ENCODE measurements at regions not wholly inside any gene's neighbourhood (a gene's known extent, or its start where the extent isn't known, plus 50 kb on each side); places are given as distances from the start of the nearest gene placed in this dataset.

DNA sequence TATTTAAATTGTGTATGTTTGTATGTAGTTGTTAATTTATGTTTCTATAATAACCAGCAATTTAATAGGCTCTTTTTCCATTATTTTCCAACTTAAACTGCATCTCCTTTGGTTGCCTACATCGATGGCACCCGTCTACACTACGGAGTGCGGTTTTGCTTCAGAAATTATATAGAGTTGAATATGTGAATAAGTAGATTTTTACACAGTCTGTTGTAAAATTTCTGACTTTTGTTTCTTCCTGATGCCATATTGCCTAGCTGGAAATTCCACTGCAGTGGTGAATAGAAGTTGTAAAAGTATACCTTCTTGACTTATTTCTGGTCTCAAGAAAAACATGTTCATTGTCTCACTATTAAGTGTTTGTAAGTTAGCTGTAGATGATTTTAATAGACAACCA lies 404.1 kb upstream of the EPHA7 start:
- TF ChIP-seq, protein P1, sequence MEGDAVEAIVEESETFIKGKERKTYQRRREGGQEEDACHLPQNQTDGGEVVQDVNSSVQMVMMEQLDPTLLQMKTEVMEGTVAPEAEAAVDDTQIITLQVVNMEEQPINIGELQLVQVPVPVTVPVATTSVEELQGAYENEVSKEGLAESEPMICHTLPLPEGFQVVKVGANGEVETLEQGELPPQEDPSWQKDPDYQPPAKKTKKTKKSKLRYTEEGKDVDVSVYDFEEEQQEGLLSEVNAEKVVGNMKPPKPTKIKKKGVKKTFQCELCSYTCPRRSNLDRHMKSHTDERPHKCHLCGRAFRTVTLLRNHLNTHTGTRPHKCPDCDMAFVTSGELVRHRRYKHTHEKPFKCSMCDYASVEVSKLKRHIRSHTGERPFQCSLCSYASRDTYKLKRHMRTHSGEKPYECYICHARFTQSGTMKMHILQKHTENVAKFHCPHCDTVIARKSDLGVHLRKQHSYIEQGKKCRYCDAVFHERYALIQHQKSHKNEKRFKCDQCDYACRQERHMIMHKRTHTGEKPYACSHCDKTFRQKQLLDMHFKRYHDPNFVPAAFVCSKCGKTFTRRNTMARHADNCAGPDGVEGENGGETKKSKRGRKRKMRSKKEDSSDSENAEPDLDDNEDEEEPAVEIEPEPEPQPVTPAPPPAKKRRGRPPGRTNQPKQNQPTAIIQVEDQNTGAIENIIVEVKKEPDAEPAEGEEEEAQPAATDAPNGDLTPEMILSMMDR (IDR thresholded peaks at IDR 0.05; ENCODE audit: low read length), result no peak
- no peak for TF ChIP-seq EZH2phosphoT487 (IDR thresholded peaks at IDR 0.05; ENCODE audit: low read length)

All from MM.1S (cell line).